ENCODE measurements at regions not wholly inside any gene's neighbourhood (a gene's known extent, or its start where the extent isn't known, plus 50 kb on each side); places are given as distances from the start of the nearest gene placed in this dataset.
"Not testable (repeated sequence)": the region's sequence is repeated elsewhere in the genome, so short reads cannot be mapped to it uniquely, and the experiment has no call there.

DNA sequence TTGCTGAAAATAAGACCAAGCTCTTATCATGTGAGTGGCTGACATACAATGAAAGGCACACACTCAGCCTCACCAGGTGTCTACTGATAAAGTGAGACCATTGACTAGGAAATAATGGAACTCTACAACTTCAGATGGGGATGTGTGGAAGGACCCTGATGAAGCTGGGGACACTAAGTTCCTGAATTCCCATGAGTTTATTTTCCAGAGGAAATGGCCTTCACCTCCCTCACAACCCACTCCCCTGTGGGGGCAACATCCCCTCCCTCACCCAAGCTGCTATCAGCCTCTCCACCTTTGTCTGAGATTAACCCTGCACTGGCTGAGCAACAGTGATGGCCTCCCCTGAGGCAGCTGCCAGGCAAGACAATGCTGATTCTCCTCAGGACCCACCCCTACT lies 55.2 kb upstream of the SMARCAD1 start:
- Histone ChIP-seq H3K36me3 (ENCODE audit: control insufficient read depth in 4 of 4, insufficient read depth in 4 of 4, low read length in 4 of 4) (no peaks in the 10 kb centered on the region), H3K9me3 (ENCODE audit: control insufficient read depth in 4 of 4, insufficient read depth in 3 of 4, low read length in 3 of 4) (no peaks in the 10 kb centered on the region), H3K9ac (ENCODE audit: insufficient read depth in 1 of 2, low read length in 2 of 2) (no peak overlapping the region), H3K4me3 (no peak overlapping the region), H3K4me1 (ENCODE audit: control insufficient read depth in 5 of 5, insufficient read depth in 5 of 5, low read length in 5 of 5) (no peaks in the 10 kb centered on the region), H3K27me3 (ENCODE audit: control insufficient read depth in 3 of 3, insufficient read depth in 3 of 3, low read length in 2 of 3) (no peaks in the 10 kb centered on the region), H3K27ac (ENCODE audit: low read depth in 1 of 2, low read length in 1 of 2) (no peak overlapping the region)
- no peak for ATAC-seq (ENCODE audit: insufficient read depth, low FRiP score)
- TF ChIP-seq, protein P1, sequence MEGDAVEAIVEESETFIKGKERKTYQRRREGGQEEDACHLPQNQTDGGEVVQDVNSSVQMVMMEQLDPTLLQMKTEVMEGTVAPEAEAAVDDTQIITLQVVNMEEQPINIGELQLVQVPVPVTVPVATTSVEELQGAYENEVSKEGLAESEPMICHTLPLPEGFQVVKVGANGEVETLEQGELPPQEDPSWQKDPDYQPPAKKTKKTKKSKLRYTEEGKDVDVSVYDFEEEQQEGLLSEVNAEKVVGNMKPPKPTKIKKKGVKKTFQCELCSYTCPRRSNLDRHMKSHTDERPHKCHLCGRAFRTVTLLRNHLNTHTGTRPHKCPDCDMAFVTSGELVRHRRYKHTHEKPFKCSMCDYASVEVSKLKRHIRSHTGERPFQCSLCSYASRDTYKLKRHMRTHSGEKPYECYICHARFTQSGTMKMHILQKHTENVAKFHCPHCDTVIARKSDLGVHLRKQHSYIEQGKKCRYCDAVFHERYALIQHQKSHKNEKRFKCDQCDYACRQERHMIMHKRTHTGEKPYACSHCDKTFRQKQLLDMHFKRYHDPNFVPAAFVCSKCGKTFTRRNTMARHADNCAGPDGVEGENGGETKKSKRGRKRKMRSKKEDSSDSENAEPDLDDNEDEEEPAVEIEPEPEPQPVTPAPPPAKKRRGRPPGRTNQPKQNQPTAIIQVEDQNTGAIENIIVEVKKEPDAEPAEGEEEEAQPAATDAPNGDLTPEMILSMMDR (IDR thresholded peaks at IDR 0.05; ENCODE audit: control extremely low read depth, extremely low read depth), result no peak
- no peak for DNase-seq

DNA sequence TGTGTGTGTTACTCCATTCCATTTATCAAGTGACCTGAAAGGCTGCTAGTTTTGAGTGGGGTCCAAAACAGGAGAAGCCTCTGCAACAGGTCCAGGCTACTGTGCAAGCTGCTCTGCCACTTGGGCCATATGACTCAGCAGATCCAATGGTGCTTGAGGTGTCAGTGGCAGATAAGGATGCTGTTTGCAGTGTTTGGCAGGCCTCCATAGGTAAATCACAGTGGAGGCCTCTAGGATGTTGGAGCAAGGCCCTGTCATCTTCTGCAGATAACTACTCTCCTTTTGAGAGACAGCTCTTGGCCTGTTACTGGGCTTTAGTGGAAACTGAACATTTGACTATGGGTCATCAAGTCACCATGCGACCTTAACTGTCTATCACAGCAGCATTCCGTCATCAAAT lies 52.3 kb upstream of the SMARCAD1 start:
- not testable (repeated sequence) for H3K36me3 ChIP-seq (ENCODE audit: control insufficient read depth in 4 of 4, insufficient read depth in 4 of 4, low read length in 4 of 4); H3K4me3 ChIP-seq; DNase-seq; H3K4me1 ChIP-seq (ENCODE audit: control insufficient read depth in 5 of 5, insufficient read depth in 5 of 5, low read length in 5 of 5); ATAC-seq (ENCODE audit: insufficient read depth, low FRiP score); H3K27ac ChIP-seq (ENCODE audit: low read depth in 1 of 2, low read length in 1 of 2); H3K9ac ChIP-seq (ENCODE audit: insufficient read depth in 1 of 2, low read length in 2 of 2); H3K9me3 ChIP-seq (ENCODE audit: control insufficient read depth in 4 of 4, insufficient read depth in 3 of 4, low read length in 3 of 4); H3K27me3 ChIP-seq (ENCODE audit: control insufficient read depth in 3 of 3, insufficient read depth in 3 of 3, low read length in 2 of 3)
- WGBS, 2 donors, result 88 to 94% methylated on average over 2 of the region's 2 CpGs

DNA sequence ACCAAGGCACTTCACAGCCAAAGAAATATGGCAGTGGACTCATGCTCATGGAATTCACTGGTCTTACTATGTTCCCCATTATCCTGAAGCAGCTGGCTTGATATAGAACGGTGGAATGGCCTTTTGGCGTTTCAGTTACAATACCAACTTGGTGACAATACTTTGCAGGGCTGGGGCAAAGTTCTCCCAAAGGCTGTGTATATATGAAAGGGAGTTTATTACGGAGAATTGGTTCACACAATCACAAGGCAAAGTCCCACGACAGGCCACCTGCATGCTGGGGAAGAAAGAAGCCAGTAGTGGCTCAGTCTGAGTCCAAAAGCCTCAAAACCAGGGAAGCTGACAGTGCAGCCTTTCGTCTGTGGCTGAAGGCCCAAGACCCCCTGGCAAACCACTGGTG lies 50.8 kb upstream of the SMARCAD1 start:
- Histone ChIP-seq H3K9ac (ENCODE audit: insufficient read depth in 1 of 2, low read length in 2 of 2) (no peak overlapping the region), H3K9me3 (ENCODE audit: control insufficient read depth in 4 of 4, insufficient read depth in 3 of 4, low read length in 3 of 4) (no peaks in the 10 kb centered on the region), H3K4me3 (no peak overlapping the region), H3K27me3 (ENCODE audit: control insufficient read depth in 3 of 3, insufficient read depth in 3 of 3, low read length in 2 of 3) (no peaks in the 10 kb centered on the region), H3K36me3 (ENCODE audit: control insufficient read depth in 4 of 4, insufficient read depth in 4 of 4, low read length in 4 of 4) (no peaks in the 10 kb centered on the region), H3K4me1 (ENCODE audit: control insufficient read depth in 5 of 5, insufficient read depth in 5 of 5, low read length in 5 of 5) (no peaks in the 10 kb centered on the region), H3K27ac (ENCODE audit: low read depth in 1 of 2, low read length in 1 of 2) (no peak overlapping the region)
- ATAC-seq (ENCODE audit: insufficient read depth, low FRiP score), result no peak
- WGBS, 2 donors, result 86 to 88% methylated on average over 5 of the region's 5 CpGs
- DNase-seq, result no peak
- TF ChIP-seq, protein P1 (IDR thresholded peaks at IDR 0.05; ENCODE audit: control extremely low read depth, extremely low read depth), result no peak
